Cardiac muscle cell (in vitro differentiated cells and primary cell): ENCODE measurements at regions not wholly inside any gene's neighbourhood (a gene's known extent, or its start where the extent isn't known, plus 50 kb on each side); places are given as distances from the start of the nearest gene placed in this dataset.
"Not testable (repeated sequence)": the region's sequence is repeated elsewhere in the genome, so short reads cannot be mapped to it uniquely, and the experiment has no call there.

Source experiments
- DNase-seq, 2 donors: peaks; one replicate each; pipeline versions ENCODE4 v3.0.0 to v3.0.0-alpha.2; 2010 to 2017; ENCODE audit warnings: low read depth in 1 of 2, low spot score in 1 of 2
- H3K27ac ChIP-seq: fragments of 200-600 bp; sonication (generic); 2 replicates; pipeline ENCODE4 v1.5.1; 2016
- H3K27me3 ChIP-seq: fragments of 200-600 bp; sonication (generic); 2 replicates; pipeline ENCODE4 v1.6.0; 2016; ENCODE audit warnings: control low read depth
- H3K36me3 ChIP-seq: fragments of 200-600 bp; sonication (generic); 2 replicates; pipeline ENCODE4 v1.5.1; 2016; ENCODE audit warnings: control low read depth
- H3K4me1 ChIP-seq: fragments of 200-600 bp; sonication (generic); 2 replicates; pipeline ENCODE4 v1.8.1; 2017; ENCODE audit warnings: low read depth, mild to moderate bottlenecking, mixed run types
- H3K4me3 ChIP-seq: fragments of 200-600 bp; sonication (generic); 2 replicates; pipeline ENCODE4 v1.5.1; 2016; ENCODE audit warnings: mild to moderate bottlenecking
- H3K9me3 ChIP-seq: fragments of 200-600 bp; sonication (generic); 2 replicates; pipeline ENCODE4 v1.5.1; 2017; ENCODE audit warnings: low read depth, mild to moderate bottlenecking, control low read depth
- TF ChIP-seq, protein P1 (sequence below): IDR thresholded peaks from 2 replicates; pipeline ENCODE4 v1.5.1; 2012; ENCODE audit warnings: low read depth, mild to moderate bottlenecking, low read length

DNA sequence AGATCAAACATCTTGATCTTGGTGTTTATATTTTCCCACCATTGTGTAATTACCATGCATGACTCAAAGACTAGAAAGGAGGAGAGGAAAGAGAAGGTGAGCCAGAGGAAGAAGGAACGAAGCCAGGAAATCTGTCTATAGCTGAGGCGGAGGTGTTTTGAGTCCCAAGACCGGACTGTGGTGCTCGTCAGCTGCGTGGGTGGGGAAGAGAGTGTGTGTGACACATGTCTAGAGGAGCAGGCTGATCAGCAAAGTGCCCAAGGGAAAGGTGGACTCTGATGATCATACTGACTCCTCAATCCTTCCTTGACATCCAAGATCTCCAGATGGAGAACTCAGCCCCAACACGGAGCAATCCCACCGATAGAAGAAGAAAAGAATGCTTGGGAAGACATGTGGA is 189.5 kb upstream of the MINDY3 start:
- H3K9me3 ChIP-seq, result no peaks in the 10 kb centered on the region
- no peaks in the 10 kb centered on the region for H3K36me3 ChIP-seq
- H3K4me1 ChIP-seq, result no peaks in the 10 kb centered on the region
- no peak overlapping the region for H3K27ac ChIP-seq
- TF ChIP-seq, protein P1, sequence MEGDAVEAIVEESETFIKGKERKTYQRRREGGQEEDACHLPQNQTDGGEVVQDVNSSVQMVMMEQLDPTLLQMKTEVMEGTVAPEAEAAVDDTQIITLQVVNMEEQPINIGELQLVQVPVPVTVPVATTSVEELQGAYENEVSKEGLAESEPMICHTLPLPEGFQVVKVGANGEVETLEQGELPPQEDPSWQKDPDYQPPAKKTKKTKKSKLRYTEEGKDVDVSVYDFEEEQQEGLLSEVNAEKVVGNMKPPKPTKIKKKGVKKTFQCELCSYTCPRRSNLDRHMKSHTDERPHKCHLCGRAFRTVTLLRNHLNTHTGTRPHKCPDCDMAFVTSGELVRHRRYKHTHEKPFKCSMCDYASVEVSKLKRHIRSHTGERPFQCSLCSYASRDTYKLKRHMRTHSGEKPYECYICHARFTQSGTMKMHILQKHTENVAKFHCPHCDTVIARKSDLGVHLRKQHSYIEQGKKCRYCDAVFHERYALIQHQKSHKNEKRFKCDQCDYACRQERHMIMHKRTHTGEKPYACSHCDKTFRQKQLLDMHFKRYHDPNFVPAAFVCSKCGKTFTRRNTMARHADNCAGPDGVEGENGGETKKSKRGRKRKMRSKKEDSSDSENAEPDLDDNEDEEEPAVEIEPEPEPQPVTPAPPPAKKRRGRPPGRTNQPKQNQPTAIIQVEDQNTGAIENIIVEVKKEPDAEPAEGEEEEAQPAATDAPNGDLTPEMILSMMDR, result no peak
- no peak for DNase-seq
- no peak overlapping the region for H3K4me3 ChIP-seq
- H3K27me3 ChIP-seq, result no peaks in the 10 kb centered on the region

DNA sequence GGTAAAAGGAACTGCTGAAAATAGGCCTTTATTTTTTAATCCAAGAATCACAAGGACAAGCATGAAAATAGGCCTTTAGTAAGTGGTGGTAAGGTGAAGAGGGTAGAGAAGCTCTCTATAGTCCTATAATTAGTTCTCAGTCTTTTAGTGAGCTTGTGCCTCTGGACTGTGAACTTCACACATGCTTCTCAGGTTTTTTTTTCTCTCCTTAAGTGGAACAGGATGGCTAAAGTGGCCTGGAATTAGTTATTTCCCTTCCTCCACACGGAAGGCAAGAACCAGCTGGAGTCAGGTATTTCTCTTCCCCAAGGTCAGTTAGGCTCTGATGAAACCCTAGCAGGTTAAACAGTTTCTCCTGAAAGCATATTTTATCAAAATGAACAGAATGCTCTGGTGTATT is 203.0 kb upstream of the MINDY3 start:
- TF ChIP-seq, protein P1, result no peak
- peak in 1 of 2 donors; percentile 68 for DNase-seq
- Histone ChIP-seq H3K27me3 (no peaks in the 10 kb centered on the region), H3K4me1 (peaks cover 10% of the 10 kb centered on the region), H3K36me3 (no peaks in the 10 kb centered on the region), H3K27ac (no peak overlapping the region), H3K4me3 (no peak overlapping the region), H3K9me3 (no peaks in the 10 kb centered on the region)

DNA sequence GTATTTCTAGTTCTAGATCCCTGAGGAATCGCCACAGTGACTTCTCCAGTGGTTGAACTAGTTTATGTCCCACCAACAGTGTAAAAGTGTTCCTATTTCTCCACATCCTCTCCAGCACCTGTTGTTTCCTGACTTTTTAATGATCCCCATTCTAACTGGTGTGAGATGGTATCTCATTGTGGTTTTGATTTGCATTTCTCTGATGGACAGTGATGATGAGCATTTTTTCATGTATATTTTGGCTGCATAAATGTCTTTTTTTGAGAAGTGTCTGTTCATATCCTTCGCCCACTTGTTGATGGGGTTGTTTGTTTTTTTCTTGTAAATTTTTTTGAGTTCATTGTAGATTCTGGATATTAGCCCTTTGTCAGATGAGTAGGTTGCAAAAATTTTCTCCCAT is 223.2 kb upstream of the MINDY3 start:
- not testable (repeated sequence) for H3K27me3 ChIP-seq, H3K27ac ChIP-seq, H3K9me3 ChIP-seq, H3K36me3 ChIP-seq, DNase-seq, H3K4me3 ChIP-seq, H3K4me1 ChIP-seq

DNA sequence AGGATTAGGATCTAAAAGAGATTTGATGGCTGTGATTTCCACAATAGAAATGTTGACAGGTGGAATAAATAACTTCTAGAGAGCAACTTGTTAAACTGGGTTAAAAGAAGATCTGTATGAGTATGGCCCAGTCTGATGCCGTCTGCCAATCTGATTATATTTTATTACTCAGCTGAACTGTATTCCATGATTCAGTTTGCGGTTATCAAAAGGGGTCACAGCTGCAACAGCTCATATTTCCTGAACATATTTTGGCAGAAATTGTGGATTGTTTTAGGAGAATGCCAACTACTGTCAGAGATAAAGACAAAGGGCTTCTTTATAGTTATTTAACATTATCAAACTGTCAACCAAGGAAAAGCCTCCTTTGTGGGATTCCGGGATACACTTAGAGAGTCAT is 244.8 kb upstream of the MINDY3 start:
- TF ChIP-seq, protein P1, result no peak
- no peaks in the 10 kb centered on the region for H3K36me3 ChIP-seq
- peak in 1 of 2 donors; percentile 69 for DNase-seq
- H3K9me3 ChIP-seq, result no peaks in the 10 kb centered on the region
- no peak overlapping the region for H3K27ac ChIP-seq
- H3K27me3 ChIP-seq, result no peaks in the 10 kb centered on the region
- no peaks in the 10 kb centered on the region for H3K4me1 ChIP-seq
- H3K4me3 ChIP-seq, result no peak overlapping the region

DNA sequence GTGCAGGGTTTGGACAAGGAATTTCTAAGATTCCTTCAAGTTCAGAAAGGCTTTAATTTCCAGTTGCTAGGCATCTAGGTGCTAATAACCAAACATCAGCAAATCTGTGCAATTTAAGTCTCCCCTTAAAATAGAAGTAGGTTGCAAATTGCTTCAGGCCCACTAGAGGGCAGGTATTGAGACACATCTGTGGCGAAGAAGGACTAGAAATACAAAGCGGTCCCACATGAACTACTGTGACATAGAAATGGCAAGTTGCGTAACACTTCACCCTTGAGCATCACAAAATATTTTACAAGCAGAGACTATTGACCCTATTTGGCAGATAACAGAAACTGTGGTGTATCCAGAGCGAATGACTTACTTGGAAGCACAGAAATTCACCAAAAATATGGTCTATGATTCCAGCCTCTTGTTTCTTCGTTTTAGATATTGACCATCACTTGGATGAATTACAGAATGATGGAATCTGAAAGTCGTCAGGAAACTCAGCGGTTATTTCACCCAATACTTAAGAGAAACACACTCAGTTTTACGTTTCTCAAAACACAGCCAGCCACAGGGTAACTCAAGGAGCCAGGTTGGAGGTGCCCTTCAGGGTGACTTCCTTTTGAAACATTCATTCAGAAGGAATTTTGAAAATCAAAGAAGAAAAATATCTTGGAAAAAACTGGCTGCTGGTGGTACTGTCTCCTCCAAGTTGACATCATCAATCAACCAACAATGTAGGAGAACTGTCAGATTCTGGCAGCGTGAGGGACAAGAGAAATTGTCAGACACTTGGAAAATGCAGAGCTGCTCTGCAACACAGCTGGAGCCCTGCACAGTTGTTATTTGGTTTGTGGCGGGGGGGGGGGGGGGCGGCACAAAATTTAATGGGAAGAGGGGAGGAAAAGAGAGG is 256.3 kb upstream of the MINDY3 start:
- DNase-seq, result peak; percentile 18 to 41
- Histone ChIP-seq H3K36me3 (no peaks in the 10 kb centered on the region), H3K4me3 (no peak overlapping the region), H3K27me3 (no peaks in the 10 kb centered on the region), H3K4me1 (no peaks in the 10 kb centered on the region), H3K9me3 (no peaks in the 10 kb centered on the region), H3K27ac (no peak overlapping the region)
- TF ChIP-seq, protein P1, result peak; percentile 51

DNA sequence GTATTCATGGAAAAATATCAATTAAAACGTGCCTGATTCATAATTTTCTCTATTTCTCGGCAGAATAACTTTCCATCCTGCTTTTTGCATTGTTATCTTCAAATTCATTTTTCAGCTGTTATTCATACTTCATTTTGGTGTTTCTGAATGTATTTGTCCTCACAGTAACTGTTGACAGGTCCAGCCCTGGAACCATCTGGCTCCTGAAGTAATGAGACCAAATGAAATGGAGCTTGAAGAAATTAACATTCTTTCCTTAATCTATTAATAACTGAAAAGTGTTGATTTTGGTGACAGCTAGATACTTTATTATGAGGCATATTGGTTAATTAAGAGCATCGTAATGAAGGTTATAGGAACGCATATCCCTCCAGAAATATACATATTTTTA is 257.0 kb upstream of the MINDY3 start:
- Histone ChIP-seq H3K4me1 (no peaks in the 10 kb centered on the region), H3K27me3 (no peaks in the 10 kb centered on the region), H3K9me3 (no peaks in the 10 kb centered on the region), H3K27ac (no peak overlapping the region), H3K36me3 (no peaks in the 10 kb centered on the region), H3K4me3 (no peak overlapping the region)
- TF ChIP-seq, protein P1, result no peak
- DNase-seq, result no peak
